Astrocyte of the hippocampus (primary cell): ENCODE measurements at regions not wholly inside any gene's neighbourhood (a gene's known extent, or its start where the extent isn't known, plus 50 kb on each side); places are given as distances from the start of the nearest gene placed in this dataset.
"Not testable (repeated sequence)": the region's sequence is repeated elsewhere in the genome, so short reads cannot be mapped to it uniquely, and the experiment has no call there.

Experiments
- DNase-seq: peaks from one replicate; pipeline ENCODE4 v3.0.0; 2011; ENCODE audit warnings: low read depth, low spot score

DNA sequence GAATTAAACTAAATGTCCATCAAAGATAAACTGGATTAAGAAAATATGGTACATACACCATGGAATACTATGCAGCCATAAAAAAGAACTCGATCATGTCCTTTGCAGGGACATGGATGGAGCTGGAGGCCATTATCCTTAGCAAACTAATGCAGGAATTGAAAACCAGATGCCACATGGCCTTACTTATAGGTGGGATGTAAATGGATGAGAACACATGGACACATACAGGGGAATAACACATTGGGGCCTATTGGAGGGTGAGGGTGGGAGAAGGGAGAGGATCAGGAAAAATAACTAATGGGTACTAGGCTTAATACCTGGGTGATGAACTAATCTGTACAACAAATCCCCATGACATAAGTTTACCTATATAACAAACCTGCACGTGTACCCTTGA is 192.0 kb upstream of the TOX3 start:
- DNase-seq, result not testable (repeated sequence)

DNA sequence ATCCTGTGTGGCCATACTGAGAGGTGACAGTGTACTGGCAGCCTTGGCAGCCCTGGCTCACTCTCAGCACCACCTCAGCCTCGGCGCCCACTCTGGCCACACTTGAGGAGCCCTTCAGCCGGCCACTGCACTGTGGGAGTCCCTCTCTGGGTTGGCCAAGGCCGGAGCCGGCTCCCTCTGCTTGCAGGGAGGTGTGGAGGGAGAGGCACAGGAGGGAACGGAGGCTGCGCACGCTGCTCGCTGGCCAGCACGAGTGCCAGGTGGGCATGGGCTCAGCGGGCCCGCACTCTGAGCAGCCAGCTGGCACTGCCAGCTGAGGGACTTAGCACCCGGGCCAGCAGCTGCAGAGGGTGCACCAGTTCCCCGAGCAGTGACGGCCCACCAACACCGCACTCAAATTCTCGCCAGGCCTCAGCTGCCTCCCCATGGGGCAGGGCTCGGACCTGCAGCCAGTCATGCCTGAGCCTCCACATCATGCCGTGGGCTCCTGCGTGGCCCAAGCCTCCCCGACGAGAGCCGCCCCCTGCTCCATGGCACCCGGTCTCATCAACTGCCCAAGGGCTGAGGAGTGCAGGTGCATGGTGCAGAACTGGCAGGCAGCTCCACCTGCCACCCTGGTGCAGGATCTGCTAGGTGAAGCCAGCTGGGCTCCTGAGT is 184.4 kb upstream of the TOX3 start:
- DNase-seq, result no peak

DNA sequence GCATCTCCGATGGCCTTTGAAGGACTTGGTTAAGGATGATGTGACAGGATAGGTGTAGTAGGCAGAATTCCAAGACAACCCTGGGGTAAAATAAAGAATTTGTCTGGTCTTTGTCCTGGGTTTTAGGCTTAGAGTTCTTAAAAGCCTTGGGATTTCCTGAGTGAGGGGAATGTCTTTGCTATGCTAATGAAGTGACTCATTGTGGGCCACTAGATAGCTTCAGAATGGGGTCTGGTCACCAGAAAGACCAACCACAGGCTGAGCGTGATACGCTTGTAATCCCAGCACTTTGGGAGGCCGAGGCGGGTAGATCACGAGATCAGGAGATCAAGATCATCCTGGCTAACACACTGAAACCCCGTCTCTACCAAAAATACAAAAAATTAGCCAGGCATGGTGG is 182.8 kb upstream of the TOX3 start:
- peak; percentile 79 for DNase-seq

DNA sequence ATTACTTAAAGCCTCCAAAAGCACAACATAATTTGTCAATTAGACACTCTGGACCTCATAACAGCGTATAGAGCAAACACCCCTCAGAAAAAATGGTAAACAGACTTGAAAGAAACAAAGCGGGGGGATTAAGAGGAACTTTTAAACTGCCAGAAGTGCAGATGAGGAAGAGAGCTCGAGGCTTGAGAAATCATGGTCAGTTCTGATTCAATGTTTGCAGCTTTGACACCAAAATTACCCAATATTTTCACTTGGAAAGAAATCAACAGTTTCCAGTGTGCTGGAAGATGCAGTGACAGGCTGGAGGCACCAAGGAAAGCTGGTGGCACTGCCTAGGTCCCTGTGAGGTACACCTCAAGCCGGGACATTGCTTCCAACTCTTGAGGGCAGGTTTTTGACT is 180.9 kb upstream of the TOX3 start:
- no peak for DNase-seq

DNA sequence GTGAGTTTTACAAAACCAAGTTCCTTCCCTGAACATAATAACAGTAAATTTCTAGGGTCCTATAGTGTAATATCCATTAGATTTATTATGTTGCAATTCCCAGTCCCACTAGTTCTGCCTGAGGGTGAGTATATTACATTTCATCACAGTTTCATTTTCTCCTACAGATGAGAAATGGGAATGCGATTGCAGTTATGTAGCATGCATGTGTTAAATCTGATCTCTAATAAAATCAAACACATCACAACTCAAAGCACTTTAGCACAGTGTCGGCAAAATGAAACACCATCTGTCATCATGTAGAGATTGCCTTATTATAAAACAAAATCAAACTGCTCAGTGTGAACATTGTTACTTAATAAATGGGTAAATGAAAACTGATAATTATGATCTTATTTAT is 180.5 kb upstream of the TOX3 start:
- no peak for DNase-seq

DNA sequence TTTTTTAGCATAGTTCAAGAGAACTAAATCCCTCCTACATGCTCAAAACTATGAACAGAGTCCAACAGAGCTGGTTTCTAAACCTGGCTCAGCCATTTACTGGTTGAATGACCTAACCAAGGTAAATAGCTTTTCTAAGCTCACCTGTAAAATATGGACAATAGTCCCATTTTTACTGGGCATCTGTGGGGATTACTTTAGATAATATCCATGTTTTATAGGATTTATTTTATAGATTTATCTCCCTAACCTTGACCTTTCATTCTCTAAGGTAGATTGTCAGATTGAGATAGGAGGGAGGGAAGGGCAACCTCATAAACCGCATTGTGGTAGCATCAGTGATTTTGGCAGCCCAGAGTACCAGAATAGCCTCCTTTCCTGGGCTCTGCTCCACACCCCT is 178.5 kb upstream of the TOX3 start:
- DNase-seq, result no peak

DNA sequence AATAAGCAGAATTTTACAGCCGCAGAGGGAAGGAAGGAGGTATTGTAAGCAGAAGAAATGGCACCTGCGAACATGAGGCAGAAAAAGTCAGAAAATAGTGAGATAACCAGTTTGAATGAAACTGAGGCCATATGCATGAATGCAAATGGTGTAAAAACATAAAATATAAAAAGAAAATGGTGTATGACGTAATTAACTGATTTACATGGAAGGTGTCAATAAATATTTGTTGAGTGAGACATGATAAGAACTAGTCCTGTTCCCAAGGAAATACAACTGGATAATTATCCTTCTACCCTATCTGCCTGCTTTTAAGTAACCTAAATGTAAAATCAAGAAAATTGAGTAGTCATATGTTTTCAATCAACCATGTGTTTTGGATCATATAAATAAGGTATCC is 178.1 kb upstream of the TOX3 start:
- no peak for DNase-seq

DNA sequence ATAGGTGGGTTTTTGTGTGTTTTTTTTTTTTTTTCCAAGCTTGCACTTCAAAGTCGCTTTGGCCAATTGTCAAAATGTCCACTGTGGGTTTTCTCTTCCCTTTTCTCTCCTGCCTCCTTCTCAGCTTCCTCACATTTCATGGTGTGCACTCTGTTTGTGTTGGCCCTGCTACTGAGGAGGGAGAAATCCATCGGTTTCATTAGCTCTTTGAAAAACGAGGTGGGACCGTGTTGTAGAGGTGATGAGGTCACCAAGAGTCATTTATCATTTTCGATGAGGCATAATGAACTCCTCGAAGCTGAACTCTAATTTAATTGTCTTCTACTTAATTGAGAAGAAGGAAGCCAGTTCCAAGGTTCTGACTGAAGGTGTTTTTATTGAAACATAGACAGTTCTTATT is 174.4 kb upstream of the TOX3 start:
- DNase-seq, result peak; percentile 88

DNA sequence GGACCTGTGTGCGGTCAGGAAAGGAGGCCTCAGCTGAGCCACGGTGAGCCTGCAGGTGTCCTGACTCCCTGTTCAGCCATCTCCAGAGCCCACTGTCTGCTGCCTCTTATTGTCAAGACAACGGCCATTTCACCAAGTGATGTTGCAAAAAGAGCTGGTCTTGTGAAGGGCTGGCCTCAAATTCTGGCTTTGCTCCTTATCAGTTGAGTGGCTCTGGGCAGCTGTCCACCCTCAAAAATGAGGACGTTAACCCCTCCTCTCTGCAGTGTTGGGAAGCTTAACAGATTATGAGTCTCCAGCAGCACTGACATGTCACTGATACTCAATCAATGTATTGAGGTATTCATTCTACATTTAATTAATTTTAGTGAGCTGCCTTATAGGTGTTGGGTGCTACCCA is 171.1 kb upstream of the TOX3 start:
- no peak for DNase-seq

DNA sequence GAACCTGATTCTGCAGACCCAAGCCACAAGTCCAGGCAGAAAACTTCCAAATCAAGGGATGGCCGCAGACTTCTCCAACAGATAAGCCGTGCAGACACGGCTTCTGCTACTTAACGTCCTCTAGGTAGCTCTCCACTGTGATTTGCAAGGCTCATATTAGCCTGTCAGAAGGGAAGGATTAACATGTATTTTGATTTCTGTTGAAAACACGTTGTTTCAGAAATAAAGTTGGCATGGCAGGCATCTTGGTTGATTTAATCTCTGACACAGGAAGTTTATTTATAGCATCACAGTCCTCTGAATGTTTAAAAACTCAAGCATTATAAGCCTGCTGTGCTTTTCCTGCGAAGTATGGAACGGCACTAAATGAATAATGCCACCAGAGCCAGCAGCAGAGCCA is 166.8 kb upstream of the TOX3 start:
- no peak for DNase-seq

DNA sequence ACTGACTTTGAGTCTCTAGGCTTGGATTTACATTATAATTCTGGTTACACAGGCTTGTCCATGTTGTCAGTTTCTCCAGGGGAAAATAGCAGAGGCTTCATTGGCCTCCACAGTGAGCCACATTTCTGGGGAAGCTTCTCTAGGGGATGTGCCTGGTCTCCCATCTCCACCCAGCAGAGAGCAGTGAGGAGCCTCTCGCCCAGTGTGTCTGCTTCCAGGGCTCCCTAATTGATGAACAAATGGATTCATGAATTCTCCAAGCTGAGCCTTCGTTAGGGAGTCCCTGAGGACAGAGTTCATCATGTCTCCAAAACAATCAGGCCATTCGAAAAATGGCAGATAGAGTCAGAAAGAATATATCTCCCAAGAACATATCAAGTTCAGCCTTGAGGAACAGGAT is 162.4 kb upstream of the TOX3 start:
- DNase-seq, result no peak

DNA sequence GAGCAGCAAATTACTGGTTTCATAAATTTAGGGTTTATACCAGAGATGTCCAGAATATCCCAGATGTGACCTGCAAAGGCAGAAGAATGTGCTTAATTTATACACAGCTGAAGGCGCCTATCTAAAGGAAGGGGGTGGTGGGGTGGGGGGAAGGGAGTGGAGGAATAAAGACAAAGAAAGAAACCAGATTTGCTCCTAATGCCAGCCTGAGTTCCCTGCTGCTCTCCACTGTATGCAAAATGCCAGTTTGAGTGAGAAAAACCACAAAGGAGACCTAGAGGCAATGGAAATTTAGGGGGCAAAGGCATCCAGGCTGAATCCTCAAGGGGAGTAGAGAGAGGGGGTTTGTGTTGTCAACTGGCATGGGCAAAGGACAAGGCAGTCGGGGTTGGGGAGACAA is 161.5 kb upstream of the TOX3 start:
- DNase-seq, result no peak

DNA sequence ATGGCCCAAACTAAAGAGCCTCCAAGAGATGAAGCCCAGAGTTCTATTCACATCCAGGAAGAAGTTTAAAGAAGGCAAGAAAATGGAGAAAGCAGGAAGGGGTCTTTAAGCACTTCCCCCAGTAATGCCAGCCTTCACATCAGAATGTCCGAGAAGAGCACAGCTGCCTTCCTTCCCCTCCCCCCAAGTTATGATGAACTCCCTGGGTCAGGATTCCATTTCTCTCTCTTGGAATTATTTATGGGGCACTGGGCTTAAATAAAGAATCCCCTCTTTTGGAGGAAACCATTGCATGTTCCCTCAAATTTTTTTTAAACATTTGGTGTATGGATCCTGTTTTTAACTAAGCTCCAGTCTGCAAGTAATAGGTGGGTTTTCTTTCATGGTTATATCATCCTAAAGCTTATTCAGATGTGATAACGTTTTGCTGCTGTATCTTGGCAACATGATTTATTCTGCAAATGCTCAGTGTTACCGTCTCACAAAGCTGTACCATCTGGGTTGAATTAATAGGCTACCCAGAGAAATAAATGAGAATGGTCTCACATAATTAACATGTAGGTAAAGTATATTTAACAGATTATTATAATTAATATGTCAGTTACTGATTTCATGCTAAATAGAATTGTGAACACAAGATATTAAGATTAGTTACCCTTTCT is 160.9 kb upstream of the TOX3 start:
- DNase-seq, result no peak

DNA sequence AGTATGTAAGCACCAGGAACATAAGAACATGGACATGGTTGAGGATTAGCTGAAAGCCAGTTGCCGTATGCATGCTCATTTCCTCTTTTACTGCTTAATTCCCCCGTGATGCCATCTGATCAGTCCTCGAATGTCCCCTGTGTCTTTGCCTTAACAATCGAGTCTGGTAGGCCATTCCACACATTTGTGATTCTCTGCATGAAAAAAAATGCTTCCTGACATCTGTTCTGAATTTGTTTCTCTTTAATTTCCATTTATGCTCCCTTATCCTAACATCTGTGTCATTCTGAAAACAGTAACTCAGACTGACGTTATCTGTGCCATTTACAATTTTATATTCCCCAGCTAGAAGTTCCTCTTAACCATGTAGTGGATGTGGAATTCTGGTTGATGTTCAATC is 158.2 kb upstream of the TOX3 start:
- DNase-seq, result no peak

DNA sequence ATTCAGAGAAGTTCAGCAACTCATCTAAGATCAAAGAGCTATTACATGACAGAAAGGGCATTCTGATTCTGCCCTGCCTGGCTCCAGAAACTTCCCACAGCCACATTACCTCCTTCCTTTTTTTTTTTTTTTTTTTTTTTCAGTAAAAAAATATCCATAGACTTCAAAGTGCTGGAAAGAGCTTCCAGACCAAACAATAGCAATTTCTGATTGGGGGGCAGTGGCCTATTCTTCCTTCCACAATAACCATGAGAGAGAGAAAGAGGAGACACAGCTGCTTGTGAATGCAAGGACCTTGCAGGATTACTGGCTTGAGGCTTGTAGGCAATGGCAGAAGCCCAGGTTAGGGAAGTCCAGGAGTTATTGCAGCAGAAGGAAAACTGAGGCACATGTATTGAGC is 151.0 kb upstream of the TOX3 start:
- DNase-seq, result no peak

DNA sequence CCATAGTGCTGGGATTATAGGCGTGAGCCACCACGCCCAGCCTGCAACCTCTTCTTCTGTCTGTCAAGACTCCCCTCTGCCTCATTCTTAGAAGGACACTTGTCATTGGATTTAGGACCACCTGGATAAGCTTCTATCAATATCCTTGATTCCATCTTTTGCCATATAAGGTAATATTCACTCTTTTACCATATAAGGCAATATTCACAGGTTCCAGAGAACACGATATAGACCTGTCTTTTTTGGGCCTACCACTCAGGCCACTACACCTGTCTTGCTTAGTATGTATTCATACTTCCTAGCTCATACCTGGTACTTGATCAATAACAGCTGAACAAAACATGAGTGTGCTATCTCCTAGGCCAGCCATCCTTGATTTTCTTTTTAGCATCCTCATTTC is 149.2 kb upstream of the TOX3 start:
- no peak for DNase-seq

DNA sequence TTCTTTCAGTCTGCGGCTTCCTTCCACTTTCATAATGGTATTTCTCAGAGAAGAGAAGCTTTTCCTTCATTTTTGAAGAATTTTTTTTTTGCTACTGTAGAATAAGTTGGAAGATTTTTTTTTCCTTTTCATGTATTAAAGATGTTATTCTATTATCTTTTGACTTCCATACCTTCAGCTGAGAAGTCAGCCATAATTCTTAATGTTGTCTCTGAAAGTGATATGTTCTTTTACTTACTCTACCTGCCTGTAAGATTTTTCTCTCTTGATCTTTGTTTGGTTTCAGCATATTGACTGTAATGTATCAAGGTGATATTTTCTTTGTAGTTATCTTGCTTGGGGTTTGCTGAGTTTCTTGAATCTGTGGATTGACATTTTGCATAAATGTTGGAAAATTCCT is 143.5 kb upstream of the TOX3 start:
- DNase-seq, result no peak

DNA sequence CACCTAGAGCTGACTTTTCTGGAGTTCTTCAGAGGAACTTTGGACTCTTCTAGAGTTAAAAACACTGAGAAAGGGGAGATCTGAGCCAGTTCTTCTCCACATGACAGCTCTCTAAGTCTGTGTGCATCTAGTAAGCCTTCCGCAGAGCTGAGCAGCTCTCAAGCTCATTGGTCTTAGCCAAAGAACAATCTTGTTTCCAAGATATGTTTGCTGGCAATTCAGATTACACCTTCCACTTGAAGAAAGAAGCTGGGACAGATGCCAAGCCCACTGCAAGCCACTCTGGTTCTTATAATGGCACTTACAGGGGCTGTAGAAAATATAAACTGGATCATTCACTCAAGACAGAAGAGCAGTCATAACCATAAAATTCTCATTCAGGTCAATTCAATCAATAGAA is 134.1 kb upstream of the TOX3 start:
- no peak for DNase-seq

DNA sequence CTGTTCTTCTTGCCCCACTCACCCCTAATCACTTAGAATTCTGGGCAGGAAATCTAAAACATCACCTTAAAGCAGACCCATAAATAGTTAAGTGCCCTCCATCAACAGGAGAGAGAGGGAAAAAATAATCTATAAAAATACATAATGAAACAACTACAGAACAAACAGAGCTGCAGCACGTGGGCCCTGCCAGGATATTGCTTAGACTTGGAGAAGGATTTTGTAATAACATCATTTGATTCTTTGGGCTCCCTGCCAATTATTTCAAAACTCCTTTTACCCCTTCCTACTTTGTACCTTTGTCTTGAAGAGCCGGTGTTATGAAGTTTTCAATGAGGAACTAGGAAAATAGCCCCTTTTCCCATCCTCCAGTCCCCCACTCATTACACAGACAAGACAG is 130.6 kb upstream of the TOX3 start:
- DNase-seq, result no peak

DNA sequence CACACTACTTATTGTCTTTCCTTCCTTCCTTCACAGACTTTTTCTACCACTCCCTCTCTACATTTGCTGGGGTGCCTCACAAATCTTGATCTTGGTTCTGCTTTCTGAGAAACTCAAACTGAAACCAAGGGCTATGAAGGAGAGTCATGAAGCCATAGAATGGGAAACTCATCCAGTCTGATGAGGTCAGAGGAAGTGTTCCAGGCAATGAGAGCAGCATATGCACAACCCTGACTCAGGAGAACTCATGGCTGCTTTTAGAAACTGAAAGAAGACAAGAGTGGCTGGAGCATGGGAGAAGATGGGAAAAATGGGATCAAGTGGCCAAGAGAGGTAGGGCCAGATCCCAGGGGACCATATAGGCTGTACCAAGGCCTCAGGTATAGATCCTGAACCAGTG is 130.0 kb upstream of the TOX3 start:
- DNase-seq, result no peak

DNA sequence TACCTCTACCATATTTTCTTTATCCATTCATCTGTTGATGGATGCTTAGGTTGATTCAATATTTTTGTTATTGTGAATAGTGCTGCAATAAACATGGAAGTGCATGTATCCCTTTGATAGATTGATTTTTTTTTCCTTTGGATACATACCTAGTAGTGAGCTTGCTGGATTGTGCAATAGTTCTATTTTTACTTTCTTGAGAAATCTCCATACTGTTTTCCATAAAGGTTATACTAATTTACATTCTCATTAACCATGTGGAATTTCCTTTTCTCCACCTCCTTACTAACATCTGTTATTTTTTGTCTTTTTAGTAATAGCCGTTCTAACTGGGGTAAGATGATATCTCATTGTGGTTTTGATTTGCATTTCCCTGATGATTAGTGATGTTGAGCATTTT is 124.6 kb upstream of the TOX3 start:
- no peak for DNase-seq

DNA sequence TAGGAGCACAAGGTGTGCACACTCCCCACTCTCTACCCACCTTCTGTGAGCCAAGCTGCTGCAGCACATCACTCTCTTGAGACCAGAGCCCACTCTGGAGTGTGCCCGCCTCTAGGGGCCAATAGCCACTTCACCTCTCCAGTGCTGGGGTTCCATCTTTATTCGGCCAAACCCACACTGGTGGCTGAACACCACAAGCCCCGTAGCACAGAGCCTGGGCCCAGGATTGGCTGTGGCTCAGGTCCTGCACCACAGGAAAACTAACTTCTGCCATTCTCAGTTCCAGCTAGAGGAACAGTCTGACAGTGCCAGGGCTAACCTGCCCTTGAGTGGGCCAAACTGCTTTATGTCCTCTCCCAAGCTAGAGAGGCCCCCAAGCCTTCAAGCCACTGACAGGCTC is 111.0 kb upstream of the TOX3 start:
- no peak for DNase-seq

DNA sequence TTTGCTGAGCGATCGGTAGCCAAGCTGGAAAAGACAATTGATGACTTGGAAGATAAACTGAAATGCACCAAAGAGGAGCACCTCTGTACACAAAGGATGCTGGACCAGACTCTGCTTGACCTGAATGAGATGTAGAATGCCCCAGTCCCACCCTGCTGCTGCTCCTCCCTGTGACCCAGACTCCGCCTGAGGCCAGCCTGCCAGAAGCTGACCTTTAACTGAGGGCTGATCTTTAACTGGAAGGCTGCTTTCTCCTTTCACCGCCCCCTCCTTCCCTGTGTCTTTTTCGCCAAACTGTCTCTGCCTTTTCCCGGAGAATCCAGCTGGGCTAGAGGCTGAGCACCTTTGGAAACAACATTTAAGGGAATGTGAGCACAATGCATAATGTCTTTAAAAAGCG is 109.0 kb upstream of the TOX3 start:
- DNase-seq, result not testable (repeated sequence)

DNA sequence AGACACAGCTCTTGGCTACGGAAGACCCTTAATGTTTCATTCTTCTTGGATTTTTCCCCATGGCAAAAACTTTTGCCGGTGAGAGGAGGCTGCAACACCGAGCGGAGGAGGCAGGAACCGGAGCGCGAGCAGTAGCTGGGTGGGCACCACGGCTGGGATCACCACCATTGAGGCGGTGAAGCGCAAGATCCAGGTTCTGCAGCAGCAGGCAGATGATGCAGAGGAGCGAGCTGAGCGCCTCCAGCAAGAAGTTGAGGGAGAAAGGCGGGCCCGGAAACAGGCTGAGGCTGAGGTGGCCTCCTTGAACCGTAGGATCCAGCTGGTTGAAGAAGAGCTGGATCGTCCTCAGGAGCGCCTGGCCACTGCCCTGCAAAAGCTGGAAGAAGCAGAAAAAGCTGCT is 108.2 kb upstream of the TOX3 start:
- DNase-seq, result not testable (repeated sequence)
